Neural cell (in vitro differentiated cells): ENCODE measurements at regions not wholly inside any gene's neighbourhood (a gene's known extent, or its start where the extent isn't known, plus 50 kb on each side); places are given as distances from the start of the nearest gene placed in this dataset.

ENCODE experiments used
- H2AFZ ChIP-seq: fragments of 200-600, 300-800 bp; sonication (generic), shearing (Covaris generic); 2 replicates; pipeline ENCODE4 v1.6.0; 2014; ENCODE audit warnings: low read depth, mild to moderate bottlenecking, antibody characterized with exemption, low read length, moderate library complexity
- H3F3A ChIP-seq: fragments of 200-600 bp; shearing (Covaris generic); 2 replicates; pipeline ENCODE4 v1.6.1; 2016; ENCODE audit warnings: mild to moderate bottlenecking, moderate library complexity, mixed read lengths, antibody characterized with exemption, low read length; ENCODE audit not compliant: insufficient read depth, poor library complexity, severe bottlenecking
- H3K27ac ChIP-seq: fragments of 200-600, 300-800 bp; sonication (generic), shearing (Covaris generic); 2 replicates; pipeline ENCODE4 v1.5.1; 2014; ENCODE audit warnings: mild to moderate bottlenecking, low read length, moderate library complexity
- H3K27me3 ChIP-seq: fragments of 300-800, 200-600 bp; sonication (generic), shearing (Covaris generic); 2 replicates; pipeline ENCODE4 v1.6.0; 2014; ENCODE audit warnings: mild to moderate bottlenecking, low read depth, low read length, moderate library complexity; ENCODE audit not compliant: insufficient read depth
- H3K36me3 ChIP-seq: fragments of 300-800, 200-600 bp; sonication (generic), shearing (Covaris generic); 2 replicates; pipeline ENCODE4 v1.5.1; 2014; ENCODE audit warnings: mild to moderate bottlenecking, antibody characterized with exemption, low read length, moderate library complexity; ENCODE audit not compliant: insufficient read depth
- H3K4me2 ChIP-seq: fragments of 300-800, 200-600 bp; sonication (generic), shearing (Covaris generic); 2 replicates; pipeline ENCODE4 v1.6.0; 2014; ENCODE audit warnings: mild to moderate bottlenecking, low read length
- H3K4me3 ChIP-seq: fragments of 300-800, 200-600 bp; sonication (generic), shearing (Covaris generic); 2 replicates; pipeline ENCODE4 v1.5.1; 2014; ENCODE audit warnings: mild to moderate bottlenecking, low read length, moderate library complexity
- H3K79me2 ChIP-seq: fragments of 200-600 bp; shearing (Covaris generic); replicated peaks from 2 replicates; pipeline ENCODE4 v1.6.0; 2014; ENCODE audit warnings: mild to moderate bottlenecking, low read length, moderate library complexity; ENCODE audit not compliant: insufficient read depth
- H3K9ac ChIP-seq: fragments of 300-800, 200-600 bp; sonication (generic), shearing (Covaris generic); 2 replicates; pipeline ENCODE4 v1.6.1; 2016; ENCODE audit warnings: mild to moderate bottlenecking, low read length, mixed read lengths
- H3K9me2 ChIP-seq: fragments of 200-600 bp; shearing (Covaris generic); 2 replicates; pipeline ENCODE4 v1.6.1; 2016; ENCODE audit warnings: mild to moderate bottlenecking, low read length, mixed read lengths; ENCODE audit not compliant: insufficient read depth
- H3K9me3 ChIP-seq: fragments of 200-600, 300-800 bp; sonication (generic), shearing (Covaris generic); 2 replicates; pipeline ENCODE4 v1.6.1; 2016; ENCODE audit warnings: mild to moderate bottlenecking, mixed run types, low read length, moderate library complexity, mixed read lengths
- H4K20me1 ChIP-seq: fragments of 200-600 bp; shearing (Covaris generic); 2 replicates; pipeline ENCODE4 v1.6.1; 2016; ENCODE audit warnings: mild to moderate bottlenecking, mixed run types; ENCODE audit not compliant: insufficient read depth
- EP300 ChIP-seq: fragments of 450-650 bp; conservative IDR thresholded peaks from 2 replicates; pipeline ENCODE4 v1.6.1; 2014; ENCODE audit warnings: antibody characterized with exemption, mild to moderate bottlenecking, moderate library complexity; ENCODE audit not compliant: poor library complexity, severe bottlenecking
- EZH2 ChIP-seq: fragments of 200-600, 300-800 bp; shearing (Covaris generic), sonication (generic); IDR thresholded peaks from 2 replicates; pipeline ENCODE4 v1.6.1; 2014; ENCODE audit warnings: antibody characterized with exemption, low read length, borderline replicate concordance, mild to moderate bottlenecking; ENCODE audit not compliant: insufficient read depth, poor library complexity, severe bottlenecking
- MXI1 ChIP-seq: fragments of 450-650 bp; conservative IDR thresholded peaks from 2 replicates; pipeline ENCODE4 v1.6.1; 2014; ENCODE audit warnings: antibody characterized with exemption, mild to moderate bottlenecking; ENCODE audit not compliant: poor library complexity, severe bottlenecking
- RAD21 ChIP-seq: fragments of 450-650 bp; conservative IDR thresholded peaks from 2 replicates; pipeline ENCODE4 v1.6.1; 2014; ENCODE audit warnings: antibody characterized with exemption, mild to moderate bottlenecking, moderate library complexity
- SMC3 ChIP-seq: fragments of 450-650 bp; conservative IDR thresholded peaks from 2 replicates; pipeline ENCODE4 v1.6.1; 2014; ENCODE audit warnings: antibody characterized with exemption, mild to moderate bottlenecking, moderate library complexity; ENCODE audit not compliant: poor library complexity
- TAF1 ChIP-seq: IDR thresholded peaks from 2 replicates; pipeline ENCODE4 v1.6.1; 2012; ENCODE audit warnings: low read depth
- TF ChIP-seq, protein P1 (sequence below): IDR thresholded peaks from 2 replicates; pipeline ENCODE4 v1.6.1; 2012; ENCODE audit warnings: borderline replicate concordance
- TF ChIP-seq, protein P2 (sequence below): fragments of 450-650 bp; IDR thresholded peaks from 2 replicates; pipeline ENCODE4 v1.5.1; 2014; ENCODE audit warnings: antibody characterized with exemption, mild to moderate bottlenecking, moderate library complexity; ENCODE audit not compliant: poor library complexity, severe bottlenecking

- Histone ChIP-seq H3K9ac (no peak overlapping the region), H4K20me1 (no peaks in the 10 kb centered on the region), H3K9me3 (no peaks in the 10 kb centered on the region), H3K36me3 (no peaks in the 10 kb centered on the region), H2AFZ (no peak overlapping the region), H3K4me3 (no peak overlapping the region), H3K27ac (no peak overlapping the region), H3K27me3 (no peaks in the 10 kb centered on the region), H3K4me2 (no peak overlapping the region), H3K79me2 (no peaks in the 10 kb centered on the region), H3F3A (no peaks in the 10 kb centered on the region), H3K9me2 (no peaks in the 10 kb centered on the region)
- no peak for TF ChIP-seq RAD21
- no peak for TF ChIP-seq EP300
- TF ChIP-seq, protein P1, sequence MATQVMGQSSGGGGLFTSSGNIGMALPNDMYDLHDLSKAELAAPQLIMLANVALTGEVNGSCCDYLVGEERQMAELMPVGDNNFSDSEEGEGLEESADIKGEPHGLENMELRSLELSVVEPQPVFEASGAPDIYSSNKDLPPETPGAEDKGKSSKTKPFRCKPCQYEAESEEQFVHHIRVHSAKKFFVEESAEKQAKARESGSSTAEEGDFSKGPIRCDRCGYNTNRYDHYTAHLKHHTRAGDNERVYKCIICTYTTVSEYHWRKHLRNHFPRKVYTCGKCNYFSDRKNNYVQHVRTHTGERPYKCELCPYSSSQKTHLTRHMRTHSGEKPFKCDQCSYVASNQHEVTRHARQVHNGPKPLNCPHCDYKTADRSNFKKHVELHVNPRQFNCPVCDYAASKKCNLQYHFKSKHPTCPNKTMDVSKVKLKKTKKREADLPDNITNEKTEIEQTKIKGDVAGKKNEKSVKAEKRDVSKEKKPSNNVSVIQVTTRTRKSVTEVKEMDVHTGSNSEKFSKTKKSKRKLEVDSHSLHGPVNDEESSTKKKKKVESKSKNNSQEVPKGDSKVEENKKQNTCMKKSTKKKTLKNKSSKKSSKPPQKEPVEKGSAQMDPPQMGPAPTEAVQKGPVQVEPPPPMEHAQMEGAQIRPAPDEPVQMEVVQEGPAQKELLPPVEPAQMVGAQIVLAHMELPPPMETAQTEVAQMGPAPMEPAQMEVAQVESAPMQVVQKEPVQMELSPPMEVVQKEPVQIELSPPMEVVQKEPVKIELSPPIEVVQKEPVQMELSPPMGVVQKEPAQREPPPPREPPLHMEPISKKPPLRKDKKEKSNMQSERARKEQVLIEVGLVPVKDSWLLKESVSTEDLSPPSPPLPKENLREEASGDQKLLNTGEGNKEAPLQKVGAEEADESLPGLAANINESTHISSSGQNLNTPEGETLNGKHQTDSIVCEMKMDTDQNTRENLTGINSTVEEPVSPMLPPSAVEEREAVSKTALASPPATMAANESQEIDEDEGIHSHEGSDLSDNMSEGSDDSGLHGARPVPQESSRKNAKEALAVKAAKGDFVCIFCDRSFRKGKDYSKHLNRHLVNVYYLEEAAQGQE, result no peak
- TF ChIP-seq MXI1, result no peak
- no peak for TF ChIP-seq TAF1
- TF ChIP-seq EZH2, result no peak
- TF ChIP-seq, protein P2, sequence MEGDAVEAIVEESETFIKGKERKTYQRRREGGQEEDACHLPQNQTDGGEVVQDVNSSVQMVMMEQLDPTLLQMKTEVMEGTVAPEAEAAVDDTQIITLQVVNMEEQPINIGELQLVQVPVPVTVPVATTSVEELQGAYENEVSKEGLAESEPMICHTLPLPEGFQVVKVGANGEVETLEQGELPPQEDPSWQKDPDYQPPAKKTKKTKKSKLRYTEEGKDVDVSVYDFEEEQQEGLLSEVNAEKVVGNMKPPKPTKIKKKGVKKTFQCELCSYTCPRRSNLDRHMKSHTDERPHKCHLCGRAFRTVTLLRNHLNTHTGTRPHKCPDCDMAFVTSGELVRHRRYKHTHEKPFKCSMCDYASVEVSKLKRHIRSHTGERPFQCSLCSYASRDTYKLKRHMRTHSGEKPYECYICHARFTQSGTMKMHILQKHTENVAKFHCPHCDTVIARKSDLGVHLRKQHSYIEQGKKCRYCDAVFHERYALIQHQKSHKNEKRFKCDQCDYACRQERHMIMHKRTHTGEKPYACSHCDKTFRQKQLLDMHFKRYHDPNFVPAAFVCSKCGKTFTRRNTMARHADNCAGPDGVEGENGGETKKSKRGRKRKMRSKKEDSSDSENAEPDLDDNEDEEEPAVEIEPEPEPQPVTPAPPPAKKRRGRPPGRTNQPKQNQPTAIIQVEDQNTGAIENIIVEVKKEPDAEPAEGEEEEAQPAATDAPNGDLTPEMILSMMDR, result no peak
Observed at GRCh38 chr18:66764230-66764629, 160.3 kb upstream of the CDH19 start.

GRCh38 chr18:66761166-66761565 lies 157.3 kb upstream of the CDH19 start:
- H4K20me1 ChIP-seq, result no peaks in the 10 kb centered on the region
- no peaks in the 10 kb centered on the region for H3K9me2 ChIP-seq
- H3K79me2 ChIP-seq, result no peaks in the 10 kb centered on the region
- no peaks in the 10 kb centered on the region for H3K36me3 ChIP-seq
- H2AFZ ChIP-seq, result no peak overlapping the region
- H3K9me3 ChIP-seq, result no peaks in the 10 kb centered on the region
- no peak overlapping the region for H3K4me3 ChIP-seq
- H3K27ac ChIP-seq, result no peak overlapping the region
- no peaks in the 10 kb centered on the region for H3F3A ChIP-seq
- H3K27me3 ChIP-seq, result no peaks in the 10 kb centered on the region
- no peak overlapping the region for H3K9ac ChIP-seq
- TF ChIP-seq, protein P1, result no peak
- TF ChIP-seq RAD21, result no peak
- TF ChIP-seq TAF1, result no peak
- TF ChIP-seq MXI1, result no peak
- no peak for TF ChIP-seq SMC3
- TF ChIP-seq, protein P2, result no peak
- no peak overlapping the region for H3K4me2 ChIP-seq
